H1 (cell line): ENCODE measurements at regions not wholly inside any gene's neighbourhood (a gene's known extent, or its start where the extent isn't known, plus 50 kb on each side); places are given as distances from the start of the nearest gene placed in this dataset.

Experiments
- CTCF ChIA-PET: fragments of 300-600 bp; sonication (Branson Sonifier 250); formaldehyde crosslinking; loops from one replicate; lab custom pipeline; 2021; ENCODE audit not compliant: partially characterized antibody; lab: Charles Lee
- POLR2A ChIA-PET: fragments of 300-600 bp; sonication (Branson Sonifier 250); formaldehyde crosslinking; loops from one replicate; lab custom pipeline; 2021; ENCODE audit warnings: inconsistent platforms; ENCODE audit not compliant: partially characterized antibody; lab: Charles Lee
- DNase-seq, 2 experiments: peaks; one replicate each; pipeline versions ENCODE4 v3.0.0 to v3.0.0-alpha.2; 2010 to 2022; ENCODE audit warnings: low spot score in 2 of 2, low read depth in 1 of 2, mixed read lengths in 1 of 2
- FAIRE-seq: peaks from 2 replicates; lab custom pipeline; 2011; peaks lifted over from hg19 to GRCh38; lab: Jason Lieb, UNC
- H2AFZ ChIP-seq: 2 replicates; pipeline ENCODE4 v1.8.1; 2012; ENCODE audit warnings: low read length, inconsistent platforms
- H2AK5ac ChIP-seq: 2 replicates; pipeline ENCODE4 v1.6.1; 2013; ENCODE audit warnings: low read depth, low read length
- H2BK120ac ChIP-seq: replicated peaks from 2 replicates; pipeline ENCODE3; 2013; ENCODE audit warnings: low read depth, low read length, inconsistent platforms
- H2BK12ac ChIP-seq: 2 replicates; pipeline ENCODE4 v1.6.1; 2013; ENCODE audit warnings: low read depth, low read length
- H2BK15ac ChIP-seq: 2 replicates; pipeline ENCODE4 v1.6.1; 2013; ENCODE audit warnings: low read length
- H2BK20ac ChIP-seq: 2 replicates; pipeline ENCODE4 v1.6.1; 2013; ENCODE audit warnings: low read length
- H2BK5ac ChIP-seq: 2 replicates; pipeline ENCODE4 v1.6.1; 2013; ENCODE audit warnings: low read depth, low read length
- H3K14ac ChIP-seq: 2 replicates; pipeline ENCODE4 v1.6.1; 2013; ENCODE audit warnings: inconsistent platforms; ENCODE audit not compliant: insufficient read length
- H3K18ac ChIP-seq: 2 replicates; pipeline ENCODE4 v1.6.1; 2013; ENCODE audit warnings: low read length; ENCODE audit errors: extremely low read depth
- H3K23ac ChIP-seq: 2 replicates; pipeline ENCODE4 v1.6.1; 2013; ENCODE audit warnings: inconsistent platforms; ENCODE audit not compliant: insufficient read length
- H3K23me2 ChIP-seq: 2 replicates; pipeline ENCODE4 v1.6.1; 2013; ENCODE audit warnings: low read depth, low read length
- H3K27ac ChIP-seq: 2 replicates; pipeline ENCODE4 v1.6.1; 2011; ENCODE audit warnings: low read depth, low read length, inconsistent platforms
- H3K27me3 ChIP-seq, 4 experiments: replicated peaks in 1 of 4; 1 replicate in 1 of 4; 2 replicates in 3 of 4; pipeline versions ENCODE4 v1.6.1 to v1.8.1; 2011 to 2013; ENCODE audit warnings: low read length in 3 of 4, mild to moderate bottlenecking in 3 of 4, inconsistent platforms in 2 of 4, mixed read lengths in 2 of 4, moderate library complexity in 1 of 4; ENCODE audit not compliant: control insufficient read depth in 3 of 4, insufficient read depth in 3 of 4; ENCODE audit errors: extremely low read depth in 1 of 4
- H3K36me3 ChIP-seq, 4 experiments: 2 replicates each; pipeline versions ENCODE4 v1.6.1 to v1.8.1; 2011 to 2013; ENCODE audit warnings: mild to moderate bottlenecking in 4 of 4, low read length in 3 of 4, moderate library complexity in 2 of 4, control low read depth in 1 of 4, inconsistent platforms in 1 of 4; ENCODE audit not compliant: insufficient read depth in 4 of 4, control insufficient read depth in 2 of 4
- H3K4ac ChIP-seq: replicated peaks from 2 replicates; pipeline ENCODE3; 2013; ENCODE audit warnings: low read length, low read depth, mixed read lengths, inconsistent platforms; ENCODE audit not compliant: insufficient read length
- H3K4me1 ChIP-seq, 4 experiments: replicated peaks in 1 of 4; 1 replicate in 1 of 4; 2 replicates in 3 of 4; pipeline versions ENCODE4 v1.6.1 to v1.8.1; 2011 to 2013; ENCODE audit warnings: low read length in 3 of 4, inconsistent platforms in 2 of 4, mixed read lengths in 1 of 4; ENCODE audit not compliant: insufficient read depth in 4 of 4, control insufficient read depth in 3 of 4
- H3K4me2 ChIP-seq, 2 experiments: 2 replicates each; pipeline versions ENCODE4 v1.6.1 to v1.8.1; 2011 to 2013; ENCODE audit warnings: low read depth in 2 of 2, low read length in 2 of 2, control low read depth in 1 of 2, inconsistent platforms in 1 of 2, mild to moderate bottlenecking in 1 of 2; ENCODE audit not compliant: insufficient read depth in 1 of 2
- H3K4me3 ChIP-seq, 4 experiments: fragments of 200-600, 300-600 bp in 1 of 4; sonication (generic), shearing (Covaris generic), sonication (Bioruptor Twin) in 1 of 4; 2 replicates each; pipeline versions ENCODE4 v1.5.1 to v1.8.1; 2011 to 2016; ENCODE audit warnings: low read length in 4 of 4, low read depth in 3 of 4, control low read depth in 2 of 4, inconsistent platforms in 2 of 4, mild to moderate bottlenecking in 2 of 4, mixed read lengths in 1 of 4, moderate library complexity in 1 of 4; ENCODE audit not compliant: insufficient read depth in 2 of 4; ENCODE audit errors: extremely low read depth in 1 of 4
- H3K56ac ChIP-seq: replicated peaks from 2 replicates; pipeline ENCODE3; 2013; ENCODE audit warnings: low read depth, mild to moderate bottlenecking, mixed read lengths, low read length, inconsistent platforms; ENCODE audit not compliant: insufficient read length
- H3K79me1 ChIP-seq: 2 replicates; pipeline ENCODE4 v1.6.1; 2013; ENCODE audit warnings: low read depth, low read length, control low read depth
- H3K79me2 ChIP-seq, 2 experiments: 2 replicates each; pipeline versions ENCODE4 v1.6.1 to v1.8.1; 2012 to 2013; ENCODE audit warnings: low read length in 2 of 2, mild to moderate bottlenecking in 2 of 2, inconsistent platforms in 1 of 2; ENCODE audit not compliant: insufficient read depth in 2 of 2, control insufficient read depth in 1 of 2
- H3K9ac ChIP-seq, 4 experiments: replicated peaks in 1 of 4; 1 replicate in 1 of 4; 2 replicates in 3 of 4; pipeline versions ENCODE4 v1.6.1 to v1.8.1; 2011 to 2013; ENCODE audit warnings: low read depth in 3 of 4, low read length in 3 of 4, control low read depth in 2 of 4, mild to moderate bottlenecking in 2 of 4, moderate library complexity in 2 of 4, inconsistent platforms in 1 of 4; ENCODE audit errors: extremely low read depth in 1 of 4
- H3K9me3 ChIP-seq, 2 experiments: 2 replicates each; pipeline versions ENCODE4 v1.6.1 to v1.8.1; 2012 to 2013; ENCODE audit warnings: mild to moderate bottlenecking in 2 of 2, moderate library complexity in 2 of 2, control low read depth in 1 of 2, inconsistent platforms in 1 of 2, low read depth in 1 of 2, low read length in 1 of 2, mixed read lengths in 1 of 2; ENCODE audit not compliant: insufficient read depth in 2 of 2
- H4K20me1 ChIP-seq, 2 experiments: replicated peaks in 1 of 2; 2 replicates each; pipeline versions ENCODE3 to v1.8.1; 2011 to 2013; ENCODE audit warnings: inconsistent platforms in 2 of 2, low read length in 2 of 2, mild to moderate bottlenecking in 1 of 2; ENCODE audit not compliant: insufficient read depth in 2 of 2, control insufficient read depth in 1 of 2
- H4K5ac ChIP-seq: 2 replicates; pipeline ENCODE4 v1.6.1; 2013; ENCODE audit warnings: low read length, low read depth, mixed read lengths, inconsistent platforms; ENCODE audit not compliant: insufficient read length
- H4K8ac ChIP-seq: 2 replicates; pipeline ENCODE4 v1.8.0; 2013; ENCODE audit warnings: mild to moderate bottlenecking, moderate library complexity, low read length, inconsistent platforms; ENCODE audit not compliant: insufficient read depth; ENCODE audit errors: extremely low read depth
- H4K91ac ChIP-seq: replicated peaks from 2 replicates; pipeline ENCODE3; 2013; ENCODE audit warnings: low read length, mixed read lengths, inconsistent platforms; ENCODE audit not compliant: insufficient read length
- CHD2 ChIP-seq: IDR thresholded peaks from 2 replicates; pipeline ENCODE4 v1.6.1; 2012; ENCODE audit warnings: low read length, improper control_type of control experiment
- EGR1 ChIP-seq: IDR thresholded peaks from 2 replicates; pipeline ENCODE4 v1.6.1; 2011; ENCODE audit warnings: low read depth, low read length, borderline replicate concordance
- KDM4A ChIP-seq: IDR thresholded peaks from one replicate; pipeline ENCODE4 v1.7.1; 2012; ENCODE audit warnings: low read depth, mild to moderate bottlenecking, moderate library complexity, low read length, inconsistent platforms; ENCODE audit not compliant: severe bottlenecking
- RBBP5 ChIP-seq: IDR thresholded peaks from 2 replicates; pipeline ENCODE4 v1.7.1; 2012; ENCODE audit warnings: low read depth, mild to moderate bottlenecking, inconsistent platforms, low read length, moderate library complexity, borderline replicate concordance
- SP1 ChIP-seq: IDR thresholded peaks from 2 replicates; pipeline ENCODE4 v1.6.1; 2011; ENCODE audit warnings: low read depth, low read length
- WGBS, 2 experiments: shearing (Covaris generic) in 1 of 2; methylation state at CpG; one replicate each; pipeline versions ENCODE4 v1.1.6 to v1.1.7; 2013 to 2015; ENCODE audit warnings: low lambda C conversion rate in 2 of 2, mixed read lengths in 2 of 2, inconsistent platforms in 1 of 2, low coverage in 1 of 2, missing lambda C conversion rate in 1 of 2; ENCODE audit not compliant: insufficient replicate concordance in 2 of 2, insufficient coverage in 1 of 2, insufficient read length in 1 of 2; ENCODE audit errors: extremely low coverage in 1 of 2, missing lambda C conversion rate in 1 of 2; 5-methylcytosine and 5-hydroxymethylcytosine counted together

DNA sequence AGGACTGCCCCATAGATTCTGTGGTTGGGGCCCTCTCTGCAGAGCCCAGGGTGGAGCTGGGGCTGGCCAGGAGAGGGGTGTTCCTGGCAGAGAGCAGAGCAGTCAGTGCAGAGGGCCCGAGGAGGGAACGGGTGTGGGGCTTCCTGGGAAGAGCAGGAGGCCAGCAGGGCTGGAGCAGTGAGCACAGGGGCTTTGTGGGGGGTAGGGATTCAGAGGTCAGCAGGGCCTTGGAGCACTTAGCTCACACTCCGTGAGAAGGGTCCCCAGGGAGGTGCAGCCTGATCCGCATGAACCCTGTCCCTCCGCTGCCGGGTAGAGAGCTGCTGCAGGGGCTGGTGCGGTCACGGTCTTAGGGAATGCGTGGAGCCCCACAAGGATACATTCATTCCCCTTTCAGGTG lies 113.0 kb upstream of the CIBAR2 start:
- no peak overlapping the region for H3K27ac ChIP-seq
- H3K27me3 ChIP-seq = no peaks in the 10 kb centered on the region
- no peak overlapping the region for H4K91ac ChIP-seq
- H4K8ac ChIP-seq = no peak overlapping the region
- H3K56ac ChIP-seq = no peak overlapping the region
- H3K79me1 ChIP-seq = peaks cover 12% of the 10 kb centered on the region
- no peak overlapping the region for H3K4me3 ChIP-seq
- POLR2A ChIA-PET = no interaction called here
- no peak overlapping the region for H2AFZ ChIP-seq
- H2BK5ac ChIP-seq = no peak overlapping the region
- peaks cover 7 to 34% (median 24%) of the 10 kb centered on the region in 4 experiments for H3K4me1 ChIP-seq
- FAIRE-seq (no peak), DNase-seq (no peak)
- TF ChIP-seq KDM4A (no peak), RBBP5 (no peak), EGR1 (no peak), SP1 (no peak), CHD2 (no peak)
- peaks cover 2% of the 10 kb centered on the region; the same call in 1 of the 2 replicates for H3K23me2 ChIP-seq
- H3K4me2 ChIP-seq = no peak overlapping the region
- H4K5ac ChIP-seq = no peak overlapping the region
- no peaks in the 10 kb centered on the region for H3K36me3 ChIP-seq
- peaks cover 0 to 3% of the 10 kb centered on the region in 2 experiments for H4K20me1 ChIP-seq
- H2BK120ac ChIP-seq = no peak overlapping the region
- no peak overlapping the region for H3K23ac ChIP-seq
- H3K79me2 ChIP-seq = no peaks in the 10 kb centered on the region; a peak in 1 of 4 replicates
- no peak overlapping the region for H3K9ac ChIP-seq
- no peak overlapping the region for H3K14ac ChIP-seq
- H3K18ac ChIP-seq = no peak overlapping the region
- no peaks in the 10 kb centered on the region; a peak in 1 of 4 replicates for H3K9me3 ChIP-seq
- no peak overlapping the region for H2AK5ac ChIP-seq
- WGBS, 2 experiments = 96% methylated on average over 6 of the region's 9 CpGs; no CpG with 5 or more reads in 1 of the 2 experiments
- no peak overlapping the region for H3K4ac ChIP-seq
- H2BK12ac ChIP-seq = no peak overlapping the region
- CTCF ChIA-PET = interaction anchor here (0.9 to 33.8 kb wide), 3 partner anchors 11 to 106 kb away, joined by 3 to 371 read pairs (median 7); no protein-coding TSS in a partner anchor
- H2BK15ac ChIP-seq = no peak overlapping the region
- H2BK20ac ChIP-seq = no peak overlapping the region
